ENCODE measurements at regions not wholly inside any gene's neighbourhood (a gene's known extent, or its start where the extent isn't known, plus 50 kb on each side); places are given as distances from the start of the nearest gene placed in this dataset.

DNA sequence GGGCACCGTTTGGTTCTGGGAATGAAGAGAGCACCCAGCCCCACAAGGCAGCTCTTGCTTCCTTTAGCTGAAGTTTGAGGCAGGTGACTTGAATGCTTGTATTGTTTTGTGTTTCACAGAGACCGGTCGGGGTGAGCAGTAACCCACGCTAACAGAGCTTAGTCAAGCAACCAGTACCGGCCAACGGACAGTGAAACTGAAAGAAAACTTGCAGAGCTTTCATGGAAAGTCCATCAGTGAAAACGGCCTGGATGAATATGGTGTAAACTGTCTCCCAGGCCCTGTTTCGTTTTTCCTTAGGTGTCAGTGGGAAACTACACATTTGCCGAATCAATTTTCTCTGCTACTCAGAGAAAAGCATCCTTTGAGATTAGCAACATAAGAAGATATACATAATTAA is 101.1 kb downstream of the LYZL1 start:
- no peak overlapping the region for H3K4me3 ChIP-seq (ENCODE audit: low read length)
- no peak for DNase-seq (ENCODE audit: low read depth)
- TF ChIP-seq, protein P1, sequence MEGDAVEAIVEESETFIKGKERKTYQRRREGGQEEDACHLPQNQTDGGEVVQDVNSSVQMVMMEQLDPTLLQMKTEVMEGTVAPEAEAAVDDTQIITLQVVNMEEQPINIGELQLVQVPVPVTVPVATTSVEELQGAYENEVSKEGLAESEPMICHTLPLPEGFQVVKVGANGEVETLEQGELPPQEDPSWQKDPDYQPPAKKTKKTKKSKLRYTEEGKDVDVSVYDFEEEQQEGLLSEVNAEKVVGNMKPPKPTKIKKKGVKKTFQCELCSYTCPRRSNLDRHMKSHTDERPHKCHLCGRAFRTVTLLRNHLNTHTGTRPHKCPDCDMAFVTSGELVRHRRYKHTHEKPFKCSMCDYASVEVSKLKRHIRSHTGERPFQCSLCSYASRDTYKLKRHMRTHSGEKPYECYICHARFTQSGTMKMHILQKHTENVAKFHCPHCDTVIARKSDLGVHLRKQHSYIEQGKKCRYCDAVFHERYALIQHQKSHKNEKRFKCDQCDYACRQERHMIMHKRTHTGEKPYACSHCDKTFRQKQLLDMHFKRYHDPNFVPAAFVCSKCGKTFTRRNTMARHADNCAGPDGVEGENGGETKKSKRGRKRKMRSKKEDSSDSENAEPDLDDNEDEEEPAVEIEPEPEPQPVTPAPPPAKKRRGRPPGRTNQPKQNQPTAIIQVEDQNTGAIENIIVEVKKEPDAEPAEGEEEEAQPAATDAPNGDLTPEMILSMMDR (conservative IDR thresholded peaks at IDR 0.05; ENCODE audit: low read depth, low read length): no peak

DNA sequence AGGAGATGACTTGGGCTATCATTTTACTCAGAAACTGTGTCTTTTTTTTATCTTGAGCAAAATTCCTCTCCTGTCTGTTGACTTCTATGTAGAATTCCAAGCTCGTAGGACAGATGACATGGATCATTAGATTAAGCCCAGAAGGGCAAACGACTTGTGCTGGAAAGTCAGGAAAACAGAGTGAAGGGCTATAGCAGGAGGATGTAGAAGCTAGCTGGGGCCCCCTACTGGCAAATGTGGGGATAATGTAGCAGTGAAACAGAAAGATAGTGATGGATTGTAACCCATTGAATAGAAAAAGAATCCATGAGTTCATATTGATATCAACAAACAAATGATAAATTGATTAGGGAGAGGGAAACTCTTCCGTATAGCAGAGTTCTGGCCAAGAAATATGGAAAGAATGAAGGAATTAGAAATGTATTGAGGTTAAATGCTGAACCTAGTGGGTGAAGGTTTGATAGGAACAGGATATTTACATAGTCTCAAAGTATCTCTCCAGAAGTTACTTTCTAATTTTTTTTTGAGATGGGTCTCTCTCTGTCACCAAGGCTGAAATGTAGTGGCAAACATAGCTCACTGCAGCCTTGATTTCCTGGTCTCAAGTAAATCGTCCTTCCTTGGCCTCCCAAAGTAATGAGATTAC is 103.6 kb downstream of the LYZL1 start:
- no peak for DNase-seq (ENCODE audit: low read depth)
- TF ChIP-seq, protein P1 (conservative IDR thresholded peaks at IDR 0.05; ENCODE audit: low read depth, low read length): peak; percentile 90
- H3K4me3 ChIP-seq (ENCODE audit: low read length): no peak overlapping the region

DNA sequence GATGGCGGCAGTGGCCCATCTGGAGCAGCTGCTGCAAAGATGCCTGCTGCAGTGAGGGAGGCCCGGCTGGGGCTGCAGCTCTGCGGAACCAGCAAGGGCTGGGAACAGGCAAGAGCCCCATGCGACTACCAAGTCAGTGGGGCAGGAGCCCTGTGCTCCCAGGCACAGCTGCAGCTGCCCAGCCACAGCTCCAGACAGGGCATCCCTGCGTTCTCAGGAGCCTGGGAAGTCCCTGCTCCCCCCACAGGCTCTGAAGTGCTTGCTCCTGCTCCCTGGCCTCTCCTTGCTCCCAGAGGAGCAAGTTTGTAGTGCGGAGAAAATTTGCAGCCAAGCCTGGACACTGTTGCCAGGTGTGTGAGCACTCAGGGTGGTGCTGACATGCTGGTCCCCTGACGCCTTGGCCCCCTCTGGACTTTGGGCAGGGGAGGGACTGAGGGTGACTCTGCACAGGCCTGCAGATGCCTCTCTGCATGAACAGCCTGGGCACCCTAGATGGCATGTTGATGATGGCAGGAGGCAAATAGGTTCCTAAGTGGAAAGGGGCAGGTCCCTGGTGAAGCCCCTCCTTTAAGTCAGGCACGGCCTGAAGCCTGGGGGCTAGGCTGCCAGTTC is 105.6 kb downstream of the LYZL1 start:
- TF ChIP-seq, protein P1 (conservative IDR thresholded peaks at IDR 0.05; ENCODE audit: low read depth, low read length): no peak
- DNase-seq (ENCODE audit: low read depth): no peak
- H3K4me3 ChIP-seq (ENCODE audit: low read length): no peak overlapping the region

DNA sequence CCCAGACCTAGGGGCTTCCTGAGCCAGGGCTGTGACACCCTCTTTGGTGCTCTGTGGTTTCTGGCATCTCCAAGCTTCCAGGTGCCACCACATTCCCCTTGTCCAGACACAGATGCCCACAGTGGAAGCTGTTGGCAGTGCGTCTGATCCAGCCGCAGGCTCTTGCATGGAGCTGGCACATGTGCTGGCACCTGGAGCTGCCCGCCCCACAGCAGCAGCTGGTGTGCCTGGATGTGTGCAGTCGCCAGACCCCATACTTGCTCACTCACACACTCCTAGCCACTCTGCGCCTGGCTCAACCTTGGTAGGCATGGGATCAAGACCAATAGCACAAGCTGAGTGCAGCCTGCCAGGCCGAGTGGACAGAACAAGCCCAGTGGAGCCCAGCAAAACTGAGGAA is 106.5 kb downstream of the LYZL1 start:
- no peak overlapping the region for H3K4me3 ChIP-seq (ENCODE audit: low read length)
- no peak for DNase-seq (ENCODE audit: low read depth)
- TF ChIP-seq, protein P1 (conservative IDR thresholded peaks at IDR 0.05; ENCODE audit: low read depth, low read length): no peak

DNA sequence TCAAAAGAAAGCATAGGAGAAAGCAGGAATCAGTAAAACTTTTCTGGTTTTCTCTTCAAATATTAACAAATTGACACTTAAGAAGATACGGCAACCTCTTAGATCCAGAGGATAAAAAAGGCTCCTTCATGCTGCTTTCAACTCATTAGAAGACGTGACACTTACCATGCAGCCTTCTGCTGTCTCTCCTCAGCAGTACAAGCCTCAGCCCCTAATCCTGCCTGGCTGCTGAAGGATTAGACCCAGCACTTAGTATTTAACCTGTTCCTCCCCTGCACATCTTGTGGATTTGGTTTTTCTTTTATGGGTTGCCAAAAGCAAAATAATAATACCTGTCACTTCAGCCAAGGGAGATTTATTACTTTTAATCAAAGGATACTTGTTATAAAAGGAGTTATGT is 108.4 kb downstream of the LYZL1 start:
- DNase-seq (ENCODE audit: low read depth): no peak
- TF ChIP-seq, protein P1 (conservative IDR thresholded peaks at IDR 0.05; ENCODE audit: low read depth, low read length): no peak
- no peak overlapping the region for H3K4me3 ChIP-seq (ENCODE audit: low read length)

DNA sequence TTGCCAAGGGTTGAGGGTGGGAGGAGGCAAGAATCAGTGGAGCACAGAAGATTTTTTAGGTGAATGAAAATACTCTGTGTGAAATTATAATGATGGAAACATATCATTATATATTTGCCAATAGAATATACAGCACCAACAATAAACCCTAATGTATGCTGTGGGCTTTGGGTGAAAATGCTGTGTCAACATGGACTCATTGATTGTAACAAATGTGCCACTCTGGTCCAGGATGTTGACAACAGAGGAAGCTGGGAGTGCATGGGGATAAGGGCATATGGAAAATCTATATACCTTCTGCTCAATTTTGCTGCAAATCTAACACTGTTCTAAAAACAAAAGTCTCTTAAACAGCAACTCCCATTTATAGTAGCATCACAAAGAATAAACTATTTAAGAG is 114.3 kb downstream of the LYZL1 start:
- TF ChIP-seq, protein P1 (conservative IDR thresholded peaks at IDR 0.05; ENCODE audit: low read depth, low read length): no peak
- H3K4me3 ChIP-seq (ENCODE audit: low read length): no peak overlapping the region
- DNase-seq (ENCODE audit: low read depth): no peak

DNA sequence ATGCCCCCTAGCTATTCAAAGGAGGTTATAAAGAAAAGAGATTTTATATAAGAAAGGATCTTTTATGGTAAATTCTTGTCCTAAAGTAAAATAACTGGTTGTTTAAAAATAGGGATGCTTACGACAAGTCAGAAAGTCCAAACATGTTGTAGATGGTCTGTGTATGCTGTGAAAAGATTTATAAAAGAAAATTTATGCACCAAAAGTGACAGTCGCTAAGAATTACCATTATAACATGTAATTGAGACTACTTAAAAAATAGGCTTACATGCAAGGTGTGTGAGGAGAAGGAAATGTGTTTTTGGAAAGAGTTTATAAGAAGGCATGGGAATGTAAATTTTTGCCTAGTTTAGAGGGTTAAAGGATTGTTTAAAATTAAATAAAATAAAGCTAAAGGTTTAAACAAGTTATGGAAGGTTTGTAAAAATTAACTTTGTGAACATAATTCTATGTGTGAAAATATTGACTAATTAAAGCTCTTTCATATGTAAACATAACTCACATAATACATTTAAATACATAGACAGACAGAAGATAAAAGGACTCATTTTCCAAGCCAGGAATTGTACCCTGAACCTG is 118.5 kb downstream of the LYZL1 start:
- TF ChIP-seq, protein P1 (conservative IDR thresholded peaks at IDR 0.05; ENCODE audit: low read depth, low read length): no peak

More for the DNA sequence above, 118.5 kb downstream of the LYZL1 start:
- no peak overlapping the region for H3K4me3 ChIP-seq (ENCODE audit: low read length)
- DNase-seq (ENCODE audit: low read depth): no peak
